GM19240 (cell line): ENCODE measurements at regions not wholly inside any gene's neighbourhood (a gene's known extent, or its start where the extent isn't known, plus 50 kb on each side); places are given as distances from the start of the nearest gene placed in this dataset.

Source experiments
- DNase-seq: peaks from one replicate; pipeline ENCODE4 v3.0.0; 2011; ENCODE audit warnings: low spot score; ENCODE audit not compliant: insufficient read length

DNA sequence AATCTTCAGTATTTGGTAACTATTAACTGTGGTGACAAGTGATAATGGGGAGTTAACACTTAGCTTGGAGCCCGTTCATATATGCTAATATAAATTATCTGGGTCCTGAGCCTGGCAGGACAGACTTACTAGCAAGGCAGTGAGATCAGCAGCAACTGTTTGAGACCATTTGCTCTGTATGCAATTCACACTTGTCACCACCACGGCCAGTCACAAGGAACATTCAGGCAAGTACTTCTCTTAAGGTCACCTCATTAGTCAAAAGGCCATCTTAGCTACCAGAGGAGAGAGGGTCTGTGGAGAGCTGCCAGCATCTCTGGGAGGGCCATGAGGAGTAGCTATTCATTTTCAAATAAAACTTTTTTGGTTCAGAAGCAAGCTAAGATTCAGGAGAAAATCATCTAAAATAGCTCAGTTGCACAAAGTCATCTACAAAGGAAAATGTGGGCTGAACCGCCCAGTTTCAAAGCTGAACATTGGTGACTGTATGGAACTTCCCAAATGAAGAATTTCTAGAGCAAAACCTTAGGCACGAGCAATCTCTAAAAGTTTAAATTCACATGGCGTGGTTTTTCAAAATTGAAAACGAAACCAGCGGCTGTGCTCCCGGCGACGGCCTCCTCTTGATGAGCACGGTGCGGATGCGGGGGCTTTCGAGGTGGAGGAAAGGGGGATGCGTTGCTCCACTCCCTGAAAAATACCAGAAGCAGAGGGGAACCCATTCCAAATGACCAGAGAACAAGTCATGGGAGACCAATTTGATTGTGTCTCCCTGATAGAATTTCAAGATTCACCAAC lies 233.5 kb upstream of the MGMT start:
- DNase-seq, result no peak

GRCh38 chr10:129236274-129236691 lies 230.8 kb upstream of the MGMT start:
- no peak for DNase-seq

DNA sequence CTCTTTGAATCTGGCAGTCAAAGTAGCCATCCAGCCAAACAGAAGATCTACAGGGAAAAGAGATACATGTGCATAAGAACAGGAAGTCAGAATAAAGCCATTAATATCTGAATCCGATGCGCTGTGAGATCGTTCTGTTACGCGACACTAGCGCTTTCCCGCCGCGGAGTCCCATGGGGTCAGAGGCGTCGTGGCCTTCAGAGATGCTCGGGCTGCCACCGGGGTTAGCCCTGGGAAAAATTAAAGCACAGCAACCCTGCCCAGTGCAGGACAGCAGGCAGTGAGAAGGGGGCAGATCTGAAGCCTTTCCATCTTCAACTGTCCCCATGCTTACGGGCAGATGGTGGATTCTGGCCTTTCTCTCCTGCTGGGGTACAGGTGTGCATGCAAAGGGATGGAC lies 225.6 kb upstream of the MGMT start:
- DNase-seq, result no peak

DNA sequence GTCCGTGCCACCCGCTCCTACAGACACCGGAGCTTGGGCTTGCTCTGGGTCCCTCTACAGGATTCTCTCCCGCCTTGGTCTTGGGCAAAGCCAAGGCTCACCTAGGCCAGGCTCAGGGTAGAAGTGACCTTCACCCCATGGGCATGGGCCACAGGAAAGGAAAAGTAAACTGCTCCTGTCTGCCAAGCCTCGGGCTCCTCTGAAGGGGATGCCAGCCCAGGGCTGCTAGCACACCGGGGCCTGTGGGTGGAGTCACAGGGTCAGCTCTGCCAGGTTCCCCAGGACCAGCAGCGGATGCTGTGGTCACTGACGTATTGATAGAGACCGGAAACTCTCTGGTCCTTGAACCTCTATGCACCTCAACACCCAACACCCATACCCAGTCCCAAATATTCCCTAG lies 222.7 kb upstream of the MGMT start:
- no peak for DNase-seq

DNA sequence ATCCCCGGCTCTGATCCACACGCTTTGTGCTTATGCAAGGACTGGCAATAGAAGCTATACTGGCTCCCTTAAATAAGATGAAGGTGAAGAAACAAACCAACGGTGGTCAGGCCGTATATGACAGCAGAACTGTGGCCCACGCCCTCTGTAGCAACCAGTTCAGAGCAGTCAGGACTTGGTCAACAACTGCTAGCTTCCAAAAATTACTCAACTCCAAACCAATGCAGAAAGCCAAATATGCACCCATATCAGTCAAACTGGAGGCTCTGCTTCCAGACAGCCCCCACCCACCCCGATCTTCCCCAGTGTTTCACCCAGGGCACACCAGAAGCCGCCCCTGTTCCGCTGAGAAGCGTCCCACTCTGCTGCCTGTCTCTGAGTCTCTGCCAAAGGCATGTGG lies 222.3 kb upstream of the MGMT start:
- DNase-seq, result no peak

- no peak for DNase-seq
Measured at GRCh38 chr10:129253161-129253864, 213.7 kb upstream of the MGMT start.

DNA sequence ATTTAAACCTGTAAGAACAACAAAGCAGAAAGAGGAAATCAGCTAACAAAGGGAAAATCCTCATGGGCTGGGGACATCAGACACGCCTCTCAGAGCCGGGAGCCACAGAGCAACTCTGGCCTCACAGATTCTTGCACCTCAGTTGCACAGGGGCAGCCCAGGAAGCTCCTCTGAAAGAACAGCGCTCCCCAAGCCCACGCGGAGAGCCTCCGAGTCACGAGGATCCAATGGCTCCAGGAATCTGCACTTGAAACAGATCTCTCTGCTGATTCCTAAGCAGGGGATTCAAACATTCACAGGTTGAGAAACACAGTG lies 213.2 kb upstream of the MGMT start:
- DNase-seq, result no peak

- DNase-seq, result no peak
Measured at GRCh38 chr10:129258283-129258923, 208.6 kb upstream of the MGMT start.

GRCh38 chr10:129259128-129259815 lies 207.8 kb upstream of the MGMT start:
- DNase-seq, result no peak

GRCh38 chr10:129272176-129272575 lies 194.9 kb upstream of the MGMT start:
- no peak for DNase-seq

DNA sequence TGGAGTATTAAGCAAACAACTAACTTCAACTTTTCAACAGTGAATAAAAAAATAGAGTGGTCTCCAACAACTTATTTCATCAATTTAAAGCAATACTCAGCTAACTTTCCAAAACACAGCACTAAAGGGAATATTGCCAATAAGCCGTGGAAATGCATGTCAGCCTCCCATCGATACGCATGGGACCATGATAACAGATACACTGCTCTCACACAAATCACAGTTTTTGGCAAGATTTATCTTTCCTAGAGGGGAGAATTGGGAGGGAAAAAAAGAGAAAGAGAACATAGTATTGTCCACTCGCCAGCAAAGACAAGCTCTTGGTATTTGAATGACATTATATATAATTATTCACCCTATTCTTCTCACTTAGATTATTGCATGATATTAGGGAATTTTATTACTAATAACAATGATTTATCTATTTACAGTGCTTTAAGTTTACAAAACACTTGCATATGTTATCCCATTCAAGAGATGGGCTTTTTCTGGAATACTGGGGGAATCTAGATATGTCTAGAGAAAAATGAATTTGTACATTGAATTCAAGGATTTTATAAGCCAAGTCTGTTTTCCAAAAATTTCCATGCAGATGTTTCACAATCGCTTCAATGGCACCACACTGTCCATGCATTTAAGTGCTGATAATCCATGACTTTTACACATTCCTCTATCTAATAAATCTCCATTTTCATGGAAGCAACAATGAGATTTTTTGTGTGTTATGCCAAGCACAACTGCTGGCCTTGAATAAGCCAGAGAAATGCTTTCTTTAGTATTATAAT lies 194.0 kb upstream of the MGMT start:
- DNase-seq, result no peak

GRCh38 chr10:129273860-129274259 lies 193.2 kb upstream of the MGMT start:
- DNase-seq, result no peak

GRCh38 chr10:129274748-129275474 lies 192.1 kb upstream of the MGMT start:
- no peak for DNase-seq

DNA sequence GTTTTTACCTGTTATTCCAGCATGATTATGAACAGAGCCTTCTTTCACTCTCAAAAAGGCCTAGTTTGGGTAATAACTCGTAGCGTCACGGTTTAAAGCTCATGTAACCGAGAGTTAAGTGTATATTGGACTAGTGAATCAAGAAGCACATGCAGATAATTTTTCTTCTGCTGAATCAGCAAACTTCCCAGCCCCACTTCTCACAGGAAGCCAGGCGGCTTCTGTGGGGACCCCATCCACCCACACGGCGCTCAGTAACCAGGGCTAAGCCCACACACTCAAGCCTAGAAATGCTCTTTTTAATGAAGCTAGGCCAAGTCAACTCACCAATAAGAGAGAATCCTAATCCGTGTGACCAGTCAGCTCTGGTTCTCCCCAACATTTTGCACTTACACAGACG lies 191.2 kb upstream of the MGMT start:
- no peak for DNase-seq

DNA sequence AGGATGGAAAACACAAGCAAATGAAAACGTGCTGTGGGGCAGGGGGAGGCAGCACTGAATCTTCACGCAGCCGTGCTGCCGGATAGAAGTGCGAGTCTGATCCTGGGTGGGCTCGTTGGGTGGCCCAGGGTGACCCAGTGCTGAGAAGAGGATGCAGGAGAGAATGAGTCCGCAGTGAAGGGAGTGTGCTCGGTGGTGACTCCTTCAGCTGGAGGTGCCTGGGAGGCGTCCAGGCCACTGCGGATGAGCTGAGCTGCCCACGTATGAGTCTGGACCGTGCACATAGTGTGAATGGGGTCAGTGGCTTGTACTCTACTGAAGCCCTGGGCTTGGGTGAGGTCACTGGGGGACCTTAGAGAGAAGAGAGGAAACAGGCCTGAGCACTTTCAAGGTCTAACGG lies 190.0 kb upstream of the MGMT start:
- no peak for DNase-seq

DNA sequence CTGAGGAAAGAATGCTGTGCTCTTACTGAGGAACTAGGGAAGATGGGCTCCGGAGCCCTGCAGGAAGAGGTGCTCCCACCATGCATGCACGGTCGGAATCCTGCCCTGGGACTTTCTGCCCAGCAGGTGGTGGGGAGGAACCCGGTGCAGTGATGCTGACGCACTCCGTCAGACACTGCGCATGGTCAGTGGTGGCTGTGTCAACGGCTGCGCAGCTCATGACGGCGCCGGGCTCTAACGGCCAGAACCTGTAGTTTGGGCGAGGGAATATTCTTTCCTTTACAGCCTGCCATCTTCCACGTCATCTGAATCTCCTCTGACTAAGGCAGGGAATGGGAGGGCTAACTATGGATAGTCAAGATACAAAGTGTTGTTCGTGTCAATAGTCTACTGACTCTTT lies 189.2 kb upstream of the MGMT start:
- DNase-seq, result no peak

GRCh38 chr10:129278686-129279085 lies 188.4 kb upstream of the MGMT start:
- no peak for DNase-seq

DNA sequence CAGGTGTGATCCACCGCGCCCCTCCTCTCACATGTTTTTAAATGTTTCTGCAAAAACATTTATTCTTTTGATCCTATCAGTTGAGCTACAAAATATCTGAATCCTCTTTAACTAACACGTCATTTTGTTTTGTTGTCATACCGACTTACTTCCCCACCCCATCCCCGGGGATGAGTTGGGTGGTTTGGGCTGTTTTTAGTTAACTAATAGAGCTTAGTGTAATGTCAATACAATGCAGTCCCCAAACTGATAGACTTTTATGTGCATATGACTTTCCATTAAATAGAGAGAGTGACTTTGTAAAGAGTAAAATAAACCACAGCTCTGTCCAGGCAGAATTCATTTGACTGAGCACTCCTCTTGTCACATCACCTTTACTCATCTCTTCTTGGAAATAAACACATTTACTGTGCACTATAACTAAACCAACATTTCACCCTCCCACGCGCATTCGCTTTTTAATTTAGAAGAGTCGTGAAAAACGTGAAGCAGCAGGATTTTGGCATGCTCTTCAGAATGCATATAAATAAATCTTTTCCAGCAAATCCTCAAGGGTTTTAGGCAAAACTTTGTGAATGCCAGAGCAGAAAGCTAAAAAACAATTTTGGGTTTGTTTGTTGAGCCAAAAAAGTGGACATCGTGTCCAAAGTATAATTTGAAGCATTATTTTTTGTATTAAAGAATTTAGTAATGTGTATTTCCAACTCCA lies 187.4 kb upstream of the MGMT start:
- no peak for DNase-seq

DNA sequence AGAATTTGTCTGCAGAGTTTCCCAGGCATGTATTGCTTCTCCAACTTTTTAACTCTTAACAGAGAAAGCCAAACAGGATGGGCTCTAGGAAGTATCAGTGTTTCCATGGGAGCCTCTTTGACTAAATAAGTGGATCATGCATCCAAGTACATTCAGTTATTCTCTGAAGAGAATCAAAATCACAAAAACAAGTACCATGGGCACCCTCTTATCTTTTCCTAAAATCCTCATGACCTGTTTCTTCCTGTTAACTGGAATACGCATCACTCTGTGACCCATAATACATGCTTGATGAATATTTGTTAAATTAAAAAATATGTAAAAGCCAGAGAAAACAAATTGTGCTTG lies 186.9 kb upstream of the MGMT start:
- no peak for DNase-seq

GRCh38 chr10:129280908-129281586 lies 186.0 kb upstream of the MGMT start:
- DNase-seq, result no peak
